Retina (tissue), 1 donor: ENCODE measurements at regions not wholly inside any gene's neighbourhood (a gene's known extent, or its start where the extent isn't known, plus 50 kb on each side); places are given as distances from the start of the nearest gene placed in this dataset.

Source experiments
- DNase-seq: peaks from one replicate; pipeline ENCODE4 v3.0.0-alpha.2; 2016

DNA sequence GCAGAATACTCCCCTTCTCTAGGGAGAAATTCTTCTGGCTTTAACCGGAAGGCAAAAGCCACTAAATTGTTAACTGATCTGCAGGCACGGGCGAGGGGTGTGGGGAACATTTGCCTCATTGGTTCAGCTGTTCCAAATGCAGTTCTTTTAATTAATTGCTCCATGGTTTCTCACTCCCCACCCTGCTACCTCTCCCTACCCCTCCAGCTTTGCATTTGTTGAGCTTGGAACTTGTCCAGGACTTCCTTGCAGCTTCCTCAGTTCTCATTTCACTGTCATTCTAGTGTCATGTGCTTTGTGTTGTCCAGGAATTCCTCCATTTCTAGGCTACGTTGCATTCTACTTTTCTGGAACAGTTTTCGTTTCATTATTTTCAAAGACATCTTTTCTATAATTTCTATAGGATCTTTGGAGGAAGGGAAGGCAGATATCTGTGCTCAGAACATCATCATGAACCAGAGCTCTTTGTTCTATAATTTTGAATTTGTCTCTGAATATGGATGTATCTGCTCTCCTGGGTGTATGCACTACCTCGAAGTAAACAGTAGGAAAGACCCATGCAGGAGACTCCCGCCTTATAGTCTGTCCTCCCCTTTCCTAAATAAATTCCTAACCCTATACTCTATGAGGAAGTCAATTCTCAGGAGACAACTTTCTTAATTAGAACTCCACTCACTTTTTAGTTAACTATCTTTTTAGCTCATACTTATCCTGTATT lies 132.4 kb upstream of the LMO4 start:
- no peak for DNase-seq

DNA sequence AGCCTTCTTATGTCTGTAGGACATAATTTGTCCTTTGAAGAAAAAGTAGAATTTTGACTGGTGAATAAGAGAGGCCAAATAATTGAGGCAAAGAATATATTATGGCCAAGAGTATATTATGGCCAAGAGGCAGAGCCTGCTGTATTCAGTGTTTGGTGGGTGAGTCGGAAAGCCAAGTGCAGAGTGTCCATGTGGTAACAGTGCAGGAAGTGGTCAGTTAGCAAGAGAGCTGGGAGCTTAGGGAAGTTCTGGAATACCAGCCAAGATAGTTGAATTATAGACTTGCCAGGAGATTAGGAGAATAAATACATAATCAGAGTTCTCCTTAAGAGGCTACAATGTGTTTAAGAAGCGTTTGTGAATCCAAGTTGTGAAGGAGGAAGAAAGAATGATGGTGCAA lies 131.5 kb upstream of the LMO4 start:
- no peak for DNase-seq

DNA sequence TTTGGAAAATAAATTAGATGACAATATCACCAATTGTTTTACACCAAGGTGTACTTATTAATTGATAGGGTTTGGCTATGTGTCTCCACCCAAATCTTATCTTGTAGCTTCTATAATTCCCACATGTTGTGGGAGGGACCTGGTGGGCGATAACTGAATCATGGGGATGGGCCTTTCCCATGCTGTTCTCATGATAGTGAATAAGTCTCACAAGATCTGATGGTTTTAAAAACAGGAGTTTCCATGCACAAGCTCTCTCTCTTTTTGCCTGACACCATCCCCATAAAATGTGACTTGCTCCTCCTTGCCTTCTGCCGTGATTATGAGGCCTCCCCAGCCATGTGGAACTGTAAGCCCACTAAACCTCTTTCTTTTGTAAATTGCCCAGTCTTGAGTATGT lies 131.0 kb upstream of the LMO4 start:
- no peak for DNase-seq

DNA sequence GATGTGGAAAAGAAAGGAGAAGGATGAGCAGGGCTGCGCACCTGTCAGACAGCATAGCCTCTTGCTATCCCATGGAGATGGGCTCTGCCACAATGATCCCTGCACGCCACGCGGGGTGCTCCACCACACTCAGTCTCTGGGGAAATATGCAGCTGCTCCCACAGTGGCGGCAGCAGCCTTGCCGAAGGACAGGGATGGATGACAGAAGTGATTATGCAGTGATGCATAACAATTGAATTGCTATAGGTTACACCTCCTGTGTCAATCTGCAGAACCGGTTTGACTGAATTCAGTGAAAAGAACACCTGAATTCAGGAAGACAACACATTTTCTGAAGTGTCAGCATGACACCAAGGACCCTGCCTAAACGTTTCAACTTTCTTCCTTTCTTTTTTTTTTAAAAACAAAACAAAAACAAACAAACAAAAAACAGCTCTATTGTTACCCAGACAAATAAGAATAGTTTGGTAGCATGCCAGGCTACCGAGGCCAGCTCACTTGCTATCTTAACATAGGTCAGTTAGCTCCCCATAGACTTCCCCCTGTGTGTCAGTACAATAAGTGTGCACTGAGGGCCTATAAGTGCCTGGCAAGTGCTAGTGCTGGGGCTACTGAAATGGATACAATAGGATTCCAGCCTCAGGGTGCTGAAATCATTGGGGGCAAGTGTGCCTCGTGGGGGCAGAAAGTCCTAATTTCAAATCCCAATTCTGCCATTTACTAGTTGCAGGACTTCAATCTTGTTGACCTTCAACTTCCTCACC lies 127.6 kb upstream of the LMO4 start:
- DNase-seq, result peak; percentile 30

DNA sequence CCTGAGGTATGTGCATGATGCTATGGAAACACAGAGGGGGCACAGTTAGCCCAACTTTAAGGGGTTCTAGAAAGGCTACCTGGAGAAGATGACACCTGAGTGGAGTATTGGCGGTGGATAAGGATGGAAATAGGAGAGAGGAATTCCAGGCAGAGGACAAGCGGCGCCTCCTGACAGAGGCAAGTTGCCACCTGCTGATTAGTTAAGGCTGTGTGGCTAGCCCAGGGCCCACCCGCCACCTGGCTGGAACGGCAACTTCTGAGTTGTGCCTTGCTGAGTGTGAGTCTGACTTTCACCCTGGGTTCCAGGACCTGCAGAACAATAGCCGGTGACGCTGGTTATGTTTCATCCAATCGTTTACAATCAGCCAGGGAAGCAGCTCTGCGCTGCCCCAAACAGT lies 126.9 kb upstream of the LMO4 start:
- no peak for DNase-seq

DNA sequence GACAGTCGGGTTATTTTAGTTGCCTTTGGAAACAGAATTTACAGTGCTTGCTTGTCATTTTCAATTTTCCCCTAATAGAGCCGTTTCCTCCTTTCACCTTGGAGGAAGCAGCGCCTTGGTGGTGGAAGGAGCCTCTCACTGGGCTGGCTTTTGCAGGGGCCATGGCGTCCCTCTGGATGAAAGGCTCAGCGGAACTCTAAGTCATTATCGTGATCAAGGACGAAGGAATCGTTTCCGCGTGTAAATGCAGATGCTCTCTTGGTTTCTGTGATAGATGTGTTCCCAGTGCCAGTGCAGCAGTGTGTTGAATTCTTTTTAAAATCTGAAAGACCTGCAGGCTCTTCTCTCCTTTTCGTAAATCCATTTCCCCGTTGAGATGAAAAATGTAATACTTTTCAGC lies 126.2 kb upstream of the LMO4 start:
- DNase-seq, result peak; percentile 8

DNA sequence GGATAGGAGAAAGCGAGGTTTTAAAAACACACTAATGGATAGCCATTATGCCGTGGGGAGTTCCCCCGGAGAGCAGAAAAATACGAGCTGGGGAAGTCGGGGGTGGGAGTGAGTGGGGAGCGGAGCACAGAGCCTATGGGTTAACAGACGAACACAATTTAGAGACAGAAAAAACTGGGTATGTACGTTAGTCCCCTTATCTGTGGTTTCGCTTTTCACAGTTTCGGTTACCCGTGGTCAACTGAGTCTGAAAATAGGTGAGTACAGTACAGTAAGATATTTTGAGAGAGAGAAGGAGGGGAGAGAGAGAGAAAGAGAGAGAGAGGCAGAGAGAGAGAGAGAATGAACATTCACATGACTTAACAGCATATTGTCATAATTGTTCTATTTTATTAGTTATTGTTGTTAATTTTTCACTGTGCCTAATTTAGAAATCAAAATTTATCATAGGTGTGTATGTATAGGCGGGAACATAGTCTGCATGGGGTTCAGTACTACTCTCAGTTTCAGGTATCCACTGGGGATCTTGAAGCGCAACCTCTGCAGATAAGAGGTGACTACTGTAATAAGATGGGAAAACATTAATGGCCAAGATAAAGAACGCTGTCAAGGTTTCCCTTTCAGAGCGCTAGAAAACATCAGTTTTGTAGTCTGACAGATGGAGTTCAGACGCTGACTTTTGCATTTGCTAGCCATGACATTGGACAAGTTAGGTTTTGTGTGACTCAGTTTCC lies 125.6 kb upstream of the LMO4 start:
- no peak for DNase-seq

DNA sequence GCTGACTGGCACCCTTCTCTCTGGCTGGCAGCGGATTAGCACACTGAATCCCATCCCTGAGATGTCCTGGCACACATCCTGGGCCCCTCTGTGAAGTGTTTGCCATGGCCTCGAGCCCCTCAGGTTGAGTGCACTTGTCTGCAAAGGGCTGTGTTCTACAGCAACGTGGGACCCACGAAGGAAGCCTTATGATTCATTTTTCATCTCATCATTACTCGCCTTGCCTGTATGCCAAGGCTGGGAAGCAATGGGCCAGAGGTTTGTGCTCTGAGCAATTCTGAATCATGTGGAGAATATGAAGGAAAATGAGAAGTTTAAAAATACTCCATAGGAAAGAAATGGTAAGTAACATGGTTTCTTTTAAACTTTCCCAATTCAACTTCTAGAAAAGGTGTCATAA lies 124.8 kb upstream of the LMO4 start:
- DNase-seq, result no peak

DNA sequence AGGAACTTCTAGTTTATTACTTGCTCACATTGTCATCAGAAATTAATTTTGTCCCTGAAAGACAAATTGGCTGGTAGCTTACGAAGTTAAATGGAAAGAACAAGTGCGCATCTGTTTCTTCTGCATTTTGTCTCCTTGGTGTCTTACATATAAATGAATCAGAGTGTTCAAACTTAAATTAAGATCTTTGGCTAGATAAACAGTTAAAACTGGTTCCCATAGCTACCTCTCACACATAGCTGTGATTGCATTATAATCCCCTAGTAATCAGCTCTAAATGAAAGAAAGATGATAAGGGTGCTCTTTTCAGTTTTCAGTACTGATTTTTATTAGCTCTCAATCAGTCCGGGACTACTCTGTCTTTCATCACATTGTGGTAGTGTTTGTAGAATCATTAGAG lies 124.2 kb upstream of the LMO4 start:
- DNase-seq, result no peak

DNA sequence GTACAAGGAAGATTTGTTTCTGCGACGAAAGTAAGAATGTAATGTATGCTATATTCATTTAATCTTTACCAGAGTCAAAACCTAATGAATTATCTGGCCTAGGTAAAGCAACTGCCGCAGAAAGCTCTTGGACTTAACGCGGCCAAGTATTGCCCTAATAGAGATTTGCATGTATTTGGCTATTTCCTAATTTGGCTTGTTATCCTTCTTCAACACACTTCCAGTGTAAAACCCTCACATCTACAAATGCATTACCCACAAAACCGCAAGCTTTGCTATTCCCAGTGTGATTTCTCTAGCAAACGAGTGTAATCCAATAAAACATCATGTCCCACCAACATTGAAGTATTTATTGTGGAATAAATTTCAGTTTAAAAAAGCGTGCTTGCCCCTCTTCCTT lies 123.8 kb upstream of the LMO4 start:
- DNase-seq, result no peak

DNA sequence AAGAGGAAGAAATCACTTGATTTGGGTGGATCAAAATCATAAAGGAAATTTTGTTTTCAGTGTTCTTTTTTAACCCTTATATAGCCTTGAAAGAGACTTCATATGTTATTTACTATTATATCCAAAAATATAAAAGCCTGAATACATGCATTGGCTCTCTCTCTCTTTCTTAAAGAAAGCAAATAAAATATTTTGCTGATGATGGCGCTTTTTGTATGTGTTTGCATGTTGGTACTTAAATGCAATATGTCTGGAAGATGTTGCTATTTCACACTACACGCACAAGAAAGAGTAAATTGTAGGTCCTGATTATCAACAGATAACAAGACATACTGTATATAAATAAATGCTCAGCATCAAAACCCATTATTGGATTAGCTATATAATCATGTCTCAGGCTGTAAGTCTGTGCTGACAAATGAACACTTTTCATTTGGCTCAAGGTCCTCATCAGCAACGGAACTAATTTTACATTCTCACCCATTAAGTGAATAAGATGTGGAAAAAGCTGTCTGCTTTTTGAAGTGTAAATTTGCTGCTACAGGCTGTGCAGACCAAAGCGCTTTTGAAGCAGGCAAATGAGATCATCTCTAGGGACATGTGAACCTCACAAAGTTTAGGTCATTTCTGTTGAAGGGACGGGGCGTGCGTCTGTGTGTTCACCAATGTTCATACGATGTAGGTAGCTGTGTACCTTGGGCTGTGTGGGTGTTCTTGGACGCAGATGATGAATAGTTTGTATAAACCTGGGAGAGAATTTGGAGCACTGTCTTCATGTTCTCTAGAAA lies 122.4 kb upstream of the LMO4 start:
- no peak for DNase-seq

DNA sequence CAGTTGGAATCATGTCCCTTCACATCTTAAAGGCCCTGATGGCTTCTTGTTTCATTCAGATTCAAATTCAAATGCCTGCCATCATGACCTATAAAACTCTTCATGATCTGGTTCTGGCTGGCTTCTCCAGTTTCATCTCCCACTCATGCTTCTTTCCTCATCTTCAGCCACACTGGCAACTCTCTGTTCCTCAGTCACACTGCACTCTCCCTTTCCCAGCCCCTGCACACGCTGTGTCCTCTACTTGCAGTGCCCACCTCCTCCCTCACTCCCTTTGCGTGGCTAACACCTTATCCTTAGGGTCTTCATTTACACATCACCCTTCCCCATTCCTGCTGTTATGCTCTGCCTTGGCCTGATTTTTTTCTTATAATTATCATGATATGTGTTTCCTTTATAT lies 120.6 kb upstream of the LMO4 start:
- DNase-seq, result no peak

DNA sequence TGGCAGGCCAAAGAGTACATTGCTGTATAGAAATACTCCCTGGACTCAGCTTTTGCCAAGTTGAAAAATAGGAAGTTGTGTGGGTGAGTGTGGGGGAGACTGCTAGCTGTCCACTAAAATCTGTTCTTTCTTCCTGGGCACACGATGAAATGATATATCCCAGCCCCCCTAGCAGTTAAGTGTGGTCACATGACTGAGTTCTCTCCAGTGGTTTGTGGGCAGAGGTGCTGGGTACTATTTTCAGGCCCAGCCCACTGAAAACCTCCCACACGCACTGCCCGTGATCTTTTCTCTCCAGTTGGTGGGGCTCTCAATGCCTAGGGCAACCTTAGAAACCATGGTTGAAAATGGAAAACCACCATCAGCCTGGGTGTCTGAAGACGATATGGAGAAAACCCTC lies 119.7 kb upstream of the LMO4 start:
- no peak for DNase-seq

DNA sequence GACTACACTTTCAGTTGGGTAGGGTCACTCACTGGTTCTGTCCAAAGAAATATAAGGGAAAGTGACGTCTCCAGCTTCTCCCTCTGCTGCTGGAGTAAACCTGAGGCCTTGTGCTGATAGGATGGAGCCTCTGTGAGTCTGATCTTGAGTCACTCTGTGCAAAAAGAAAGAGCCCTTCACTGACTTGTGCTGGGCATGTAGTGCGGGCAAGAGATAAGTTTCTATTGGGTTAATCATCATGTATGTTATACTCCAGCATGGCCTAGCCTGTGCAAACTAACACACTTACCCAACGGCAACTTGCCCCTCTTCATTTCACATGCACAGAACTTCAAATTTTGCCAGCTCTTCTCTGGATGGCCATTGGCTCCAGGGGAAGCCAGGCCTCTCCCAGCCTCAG lies 118.5 kb upstream of the LMO4 start:
- DNase-seq, result no peak

DNA sequence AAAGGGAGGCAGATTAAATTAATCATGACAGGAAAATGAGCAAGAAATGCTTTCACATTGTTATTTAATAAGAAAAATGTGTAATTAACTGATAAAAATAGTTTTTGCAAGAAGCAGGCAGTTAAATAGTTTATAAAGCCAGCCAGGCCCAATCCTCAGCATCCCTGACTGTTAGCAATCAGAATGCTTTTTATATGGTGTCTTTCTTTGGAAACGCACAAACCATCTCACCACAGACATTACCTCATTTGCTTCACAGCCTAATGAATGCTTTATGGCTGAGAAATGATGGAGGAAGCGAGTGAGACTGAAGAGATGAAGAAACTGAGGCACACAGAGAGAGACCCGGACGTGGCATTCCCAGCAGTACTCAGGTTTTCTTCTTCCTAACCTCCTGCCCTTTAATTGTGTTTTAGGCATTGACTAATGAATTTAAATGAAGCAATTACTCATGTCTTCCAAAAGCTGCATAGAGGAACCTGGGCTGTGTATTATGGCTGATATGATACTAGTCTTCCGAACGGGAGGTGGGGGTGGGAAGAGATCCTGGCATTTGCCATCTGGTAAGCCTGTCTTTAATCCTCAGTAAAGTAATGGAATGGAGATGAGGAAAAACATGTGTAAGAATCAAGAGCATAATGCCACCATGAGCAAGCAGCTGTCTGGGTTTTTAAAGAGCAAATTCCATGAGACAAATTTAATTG lies 116.1 kb upstream of the LMO4 start:
- DNase-seq, result no peak

DNA sequence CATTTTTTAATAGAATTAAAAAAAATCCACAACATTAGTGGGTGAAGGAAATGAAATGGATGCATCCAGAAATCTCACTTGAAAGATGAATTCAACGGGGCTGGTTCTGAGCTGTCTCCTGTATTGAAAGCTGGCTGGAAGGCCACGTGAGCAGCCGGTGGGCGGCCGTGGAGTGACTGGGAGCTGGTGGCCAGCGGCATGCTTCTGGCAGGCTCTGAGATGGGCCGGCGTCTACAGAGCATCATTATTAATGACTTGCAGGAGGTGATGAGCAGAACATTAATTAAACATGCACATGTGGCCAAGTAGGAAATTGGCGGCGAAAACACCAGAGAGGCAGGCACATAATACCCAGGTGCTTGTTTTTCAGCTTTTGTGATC lies 115.6 kb upstream of the LMO4 start:
- DNase-seq, result no peak

DNA sequence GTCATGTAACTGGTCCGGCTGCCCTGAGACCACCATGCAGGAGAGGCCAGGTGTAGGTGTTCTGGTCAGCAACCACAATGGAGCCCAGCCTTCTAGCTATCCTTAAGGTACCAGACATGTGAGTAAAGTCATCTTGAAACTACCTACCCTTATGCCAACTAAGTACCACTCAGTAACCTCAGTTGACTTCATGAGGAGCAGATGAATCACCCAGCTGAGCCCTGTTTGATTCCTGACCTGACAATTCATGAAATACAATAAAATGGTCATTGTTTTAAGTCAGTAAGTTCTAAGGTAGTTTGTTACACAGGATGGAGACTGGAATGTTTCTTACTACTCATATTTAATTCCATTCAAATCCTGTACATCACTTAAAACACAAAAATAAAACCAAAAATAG lies 113.1 kb upstream of the LMO4 start:
- no peak for DNase-seq

DNA sequence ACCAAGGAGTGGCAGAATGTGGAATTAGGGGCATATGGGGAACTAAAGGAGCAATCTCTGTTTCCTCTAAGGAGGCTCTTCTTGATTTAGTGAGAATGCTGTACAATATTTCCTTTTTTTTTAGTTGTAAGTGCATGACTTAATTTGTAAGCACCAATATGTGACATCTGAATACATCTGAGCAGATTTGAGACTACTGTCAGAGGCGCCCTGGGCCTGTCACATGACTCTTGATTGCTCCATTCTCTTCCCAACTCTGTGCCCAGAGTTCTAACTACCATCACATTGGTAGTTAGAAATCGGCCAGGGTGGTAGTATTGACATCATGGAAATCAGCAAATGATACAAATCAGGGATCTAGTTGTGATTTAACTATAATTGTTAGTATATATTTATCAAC lies 110.1 kb upstream of the LMO4 start:
- DNase-seq, result no peak

DNA sequence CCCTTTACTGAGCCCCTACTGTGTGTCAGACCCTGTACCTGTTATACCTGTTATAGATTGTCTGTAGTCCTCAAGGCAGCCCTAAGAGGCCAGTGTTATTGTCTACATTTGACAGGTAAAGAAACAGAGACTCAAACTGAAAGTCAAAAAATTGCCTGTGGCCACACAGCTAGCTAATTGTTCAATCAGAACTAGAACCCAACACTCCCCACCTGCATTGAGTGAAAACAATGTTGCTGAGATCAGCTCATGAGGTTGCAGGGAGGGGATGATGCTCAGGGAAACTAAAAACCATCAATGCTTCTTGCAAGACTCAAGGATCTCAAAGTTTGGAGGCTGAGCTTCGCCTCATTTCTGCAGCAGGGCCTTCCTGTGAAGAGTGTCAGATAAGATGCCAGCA lies 109.5 kb upstream of the LMO4 start:
- DNase-seq, result no peak

DNA sequence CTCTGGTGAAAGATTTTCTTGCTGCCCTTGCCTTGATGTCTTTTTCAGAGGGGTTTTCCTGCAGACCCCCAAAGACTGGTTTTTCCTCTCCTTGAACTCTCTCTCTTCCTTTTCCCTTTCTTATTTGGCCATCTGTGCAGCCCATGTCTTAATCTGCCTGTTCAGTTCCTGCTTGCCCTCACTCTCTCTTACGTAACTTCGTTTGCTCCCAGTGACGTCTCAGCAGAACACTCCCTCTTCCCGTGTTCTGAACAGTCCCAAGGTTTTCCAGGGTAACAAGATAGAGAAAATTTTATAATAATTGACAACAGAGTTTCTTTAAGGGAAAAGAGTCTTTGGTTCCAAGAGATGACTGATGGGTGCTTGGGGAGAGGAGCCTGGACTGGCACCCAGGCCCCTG lies 109.1 kb upstream of the LMO4 start:
- DNase-seq, result no peak

DNA sequence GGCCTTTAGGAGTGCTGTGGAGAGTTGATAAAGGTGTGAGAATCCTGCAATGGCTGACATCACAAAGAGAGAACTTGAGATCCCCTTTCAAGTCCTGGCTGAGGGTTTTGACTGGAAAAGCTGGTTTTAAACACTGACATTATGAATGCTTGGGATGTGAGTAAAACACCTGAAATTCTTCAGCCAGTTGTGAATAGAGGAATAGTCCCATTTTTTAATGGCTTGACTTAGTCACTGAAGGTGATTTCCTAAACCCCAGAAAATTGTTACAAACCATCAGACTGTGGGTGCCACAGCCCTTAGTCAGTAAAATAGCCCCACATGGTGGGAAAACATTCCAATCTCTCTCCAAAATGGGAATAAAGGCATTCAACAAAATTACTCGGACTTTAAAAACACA lies 107.7 kb upstream of the LMO4 start:
- DNase-seq, result no peak

DNA sequence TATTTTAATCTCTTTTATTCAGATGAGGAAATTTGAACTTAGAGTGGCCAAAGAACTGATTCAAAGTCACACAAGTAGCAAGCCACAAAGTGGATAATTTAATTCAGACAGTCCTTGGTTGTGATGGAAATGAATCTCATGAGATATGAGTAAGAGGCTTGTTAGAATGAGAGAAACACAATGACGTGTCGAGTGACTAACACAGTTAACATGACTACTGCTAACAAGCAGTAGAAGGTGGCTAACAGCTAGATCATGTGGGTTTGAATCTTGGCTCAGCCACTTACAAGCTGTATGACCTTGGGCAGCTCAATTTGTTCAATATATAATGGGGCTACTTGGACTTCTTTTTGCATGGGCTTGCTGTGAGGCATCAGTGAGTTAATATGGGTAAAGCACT lies 104.5 kb upstream of the LMO4 start:
- DNase-seq, result no peak

DNA sequence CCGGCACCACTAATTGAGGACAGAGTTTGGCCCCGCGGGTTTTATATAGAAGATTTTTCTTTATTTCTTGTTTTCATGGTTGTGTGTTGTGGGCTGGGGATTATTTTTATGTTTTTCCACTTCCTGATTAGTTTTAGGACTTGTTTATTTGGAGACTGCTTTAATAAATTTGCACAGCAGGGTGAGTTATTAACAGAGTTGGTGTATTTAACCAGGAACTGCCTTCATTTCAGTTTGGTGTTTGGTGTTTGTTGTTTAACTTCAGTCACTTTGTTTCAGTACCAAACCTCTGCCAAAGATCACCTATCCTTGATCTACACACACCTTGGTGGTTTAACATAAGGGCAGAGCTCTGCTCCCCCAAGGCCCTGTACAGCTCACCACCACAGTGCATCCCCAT lies 103.5 kb upstream of the LMO4 start:
- DNase-seq, result no peak
